Lung (tissue), 11 donors: ENCODE measurements at regions not wholly inside any gene's neighbourhood (a gene's known extent, or its start where the extent isn't known, plus 50 kb on each side); places are given as distances from the start of the nearest gene placed in this dataset.

Experiments used
- ATAC-seq: fragments of 200-7000 bp; cut with Tn5 transposase; one replicate; pipeline ENCODE4 v1.9.1; 2020; ENCODE audit warnings: moderate number of reproducible peaks; ENCODE audit not compliant: insufficient read depth, low FRiP score
- DNase-seq, 3 donors: peaks; one replicate each; pipeline ENCODE4 v3.0.0-alpha.2; 2013 to 2017
- H3K27ac ChIP-seq, 2 donors: one replicate each; pipeline ENCODE4 v1.5.1; 2013; ENCODE audit warnings: mild to moderate bottlenecking in 2 of 2, moderate library complexity in 2 of 2, control low read depth in 1 of 2, inconsistent platforms in 1 of 2, low read depth in 1 of 2, low read length in 1 of 2
- H3K27me3 ChIP-seq, 3 donors: one replicate each; pipeline ENCODE4 v1.5.1; 2013; ENCODE audit warnings: low read length in 2 of 3; ENCODE audit not compliant: control insufficient read depth in 3 of 3, insufficient read depth in 3 of 3
- H3K36me3 ChIP-seq, 4 donors: one replicate each; pipeline ENCODE4 v1.5.1; 2013; ENCODE audit warnings: low read length in 4 of 4, mild to moderate bottlenecking in 1 of 4, moderate library complexity in 1 of 4; ENCODE audit not compliant: control insufficient read depth in 4 of 4, insufficient read depth in 4 of 4
- H3K4me1 ChIP-seq, 5 donors: one replicate each; pipeline ENCODE4 v1.5.1; 2013; ENCODE audit warnings: low read length in 5 of 5, mild to moderate bottlenecking in 2 of 5, moderate library complexity in 1 of 5; ENCODE audit not compliant: control insufficient read depth in 5 of 5, insufficient read depth in 5 of 5
- H3K4me3 ChIP-seq: one replicate; pipeline ENCODE4 v1.5.1; 2013; ENCODE audit warnings: mild to moderate bottlenecking, control low read depth, moderate library complexity
- H3K9ac ChIP-seq, 2 donors: one replicate each; pipeline ENCODE4 v1.5.1; 2013; ENCODE audit warnings: low read length in 2 of 2, control low read depth in 1 of 2; ENCODE audit not compliant: insufficient read depth in 1 of 2
- H3K9me3 ChIP-seq, 4 donors: one replicate each; pipeline ENCODE4 v1.5.1; 2013; ENCODE audit warnings: low read length in 3 of 4, mild to moderate bottlenecking in 1 of 4, moderate library complexity in 1 of 4; ENCODE audit not compliant: control insufficient read depth in 4 of 4, insufficient read depth in 3 of 4
- WGBS, 2 donors: extraction: QIAGEN DNeasy Blood & Tissue Kit; methylation state at CpG; one replicate each; pipeline ENCODE4 v1.1.7; 2013; 5-methylcytosine and 5-hydroxymethylcytosine counted together
- TF ChIP-seq, protein P1 (sequence below): IDR thresholded peaks from 2 replicates; pipeline ENCODE4 v1.5.1; 2012; ENCODE audit warnings: mild to moderate bottlenecking; ENCODE audit errors: control extremely low read depth, extremely low read depth
- donor health status: control.
- donor health status: control.
- donor health status: Bipolar disorder and iron deficiency.
- donor health status: healthy.
- donor health status: DM: yes; HTN: yes; CAD: no.

DNA sequence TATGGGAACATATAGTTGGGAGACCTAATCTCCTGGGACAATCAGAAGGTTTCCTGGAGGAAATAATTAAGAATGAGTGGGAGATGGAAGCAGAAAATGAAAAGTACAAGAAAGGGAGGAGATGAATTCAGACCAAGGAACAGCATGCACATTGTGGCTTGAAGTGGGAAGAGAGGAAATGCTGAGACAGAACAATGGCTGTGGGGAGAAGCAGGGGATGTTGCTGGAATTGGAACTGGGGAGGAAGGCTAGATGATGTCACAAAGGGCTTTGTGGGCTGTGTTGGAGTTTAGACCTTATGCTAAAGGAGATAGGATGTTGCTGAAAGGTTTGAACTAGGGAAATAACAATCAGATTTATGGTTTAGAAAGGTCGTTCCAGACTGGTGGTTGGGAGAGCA, 119.5 kb upstream of the DIPK2B start:
- ATAC-seq, result no peak
- TF ChIP-seq, protein P1, sequence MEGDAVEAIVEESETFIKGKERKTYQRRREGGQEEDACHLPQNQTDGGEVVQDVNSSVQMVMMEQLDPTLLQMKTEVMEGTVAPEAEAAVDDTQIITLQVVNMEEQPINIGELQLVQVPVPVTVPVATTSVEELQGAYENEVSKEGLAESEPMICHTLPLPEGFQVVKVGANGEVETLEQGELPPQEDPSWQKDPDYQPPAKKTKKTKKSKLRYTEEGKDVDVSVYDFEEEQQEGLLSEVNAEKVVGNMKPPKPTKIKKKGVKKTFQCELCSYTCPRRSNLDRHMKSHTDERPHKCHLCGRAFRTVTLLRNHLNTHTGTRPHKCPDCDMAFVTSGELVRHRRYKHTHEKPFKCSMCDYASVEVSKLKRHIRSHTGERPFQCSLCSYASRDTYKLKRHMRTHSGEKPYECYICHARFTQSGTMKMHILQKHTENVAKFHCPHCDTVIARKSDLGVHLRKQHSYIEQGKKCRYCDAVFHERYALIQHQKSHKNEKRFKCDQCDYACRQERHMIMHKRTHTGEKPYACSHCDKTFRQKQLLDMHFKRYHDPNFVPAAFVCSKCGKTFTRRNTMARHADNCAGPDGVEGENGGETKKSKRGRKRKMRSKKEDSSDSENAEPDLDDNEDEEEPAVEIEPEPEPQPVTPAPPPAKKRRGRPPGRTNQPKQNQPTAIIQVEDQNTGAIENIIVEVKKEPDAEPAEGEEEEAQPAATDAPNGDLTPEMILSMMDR, result no peak
- WGBS, 2 donors, result 56 to 64% methylated on average over 1 of the region's 1 CpG

DNA sequence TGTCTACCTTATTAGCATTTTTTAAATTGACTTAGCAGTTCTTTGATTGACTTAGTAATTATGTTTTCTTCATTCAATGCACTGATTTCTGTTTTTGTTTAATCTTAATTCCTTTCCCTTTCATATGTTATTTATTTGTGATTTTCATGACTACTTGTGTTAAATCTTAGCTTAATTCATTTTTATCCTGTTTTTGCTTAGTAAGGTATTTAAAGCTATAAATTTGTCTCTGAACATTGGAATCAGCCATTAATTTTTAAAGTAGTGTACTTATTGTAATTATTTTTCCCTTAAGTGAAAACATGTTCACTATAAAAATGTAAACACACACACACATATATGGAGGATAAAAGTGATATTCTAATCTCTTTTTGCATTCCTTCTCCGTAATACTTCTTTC, 109.1 kb upstream of the DIPK2B start:
- Histone ChIP-seq H3K27me3 (peaks cover 0 to 20% (median 3%) of the 10 kb centered on the region in 3 donors), H3K9me3 (peaks cover 0 to 2% (median 0%) of the 10 kb centered on the region in 4 donors), H3K4me1 (no peaks in the 10 kb centered on the region), H3K27ac (no peak overlapping the region), H3K9ac (no peak overlapping the region), H3K4me3 (no peak overlapping the region), H3K36me3 (no peaks in the 10 kb centered on the region)
- DNase-seq (no peak), ATAC-seq (no peak)
- TF ChIP-seq, protein P1, result no peak
- WGBS, 2 donors, result 88 to 95% methylated on average over 1 of the region's 1 CpG

More for the DNA sequence above, 119.5 kb upstream of the DIPK2B start:
- H3K36me3 ChIP-seq, result no peaks in the 10 kb centered on the region
- no peak overlapping the region for H3K27ac ChIP-seq
- no peak overlapping the region for H3K9ac ChIP-seq
- peaks cover 0 to 29% (median 5%) of the 10 kb centered on the region in 3 donors for H3K27me3 ChIP-seq
- no peaks in the 10 kb centered on the region for H3K9me3 ChIP-seq
- H3K4me3 ChIP-seq, result no peak overlapping the region
- DNase-seq, result no peak
- H3K4me1 ChIP-seq, result no peaks in the 10 kb centered on the region

DNA sequence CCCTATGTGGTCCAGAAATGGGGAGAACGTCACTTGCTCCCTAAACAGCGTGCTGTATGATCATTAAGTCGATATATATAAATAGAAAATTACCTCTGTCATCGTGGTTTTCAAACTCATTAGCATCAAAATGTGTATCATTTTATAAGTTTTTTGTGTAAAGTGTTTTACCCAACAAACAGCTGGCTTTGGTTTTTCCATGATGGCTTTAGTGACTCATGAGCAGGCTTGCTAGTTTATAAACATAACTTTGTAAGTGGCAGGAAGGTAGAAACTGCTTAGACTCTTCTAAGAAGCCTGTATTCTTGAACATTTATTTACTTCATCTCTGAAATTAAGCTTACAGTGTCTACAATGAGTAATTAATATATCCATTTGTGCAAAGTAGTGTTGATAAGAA, 108.4 kb upstream of the DIPK2B start:
- ATAC-seq (no peak), DNase-seq (no peak)
- Histone ChIP-seq H3K36me3 (no peaks in the 10 kb centered on the region), H3K4me3 (no peak overlapping the region), H3K4me1 (no peaks in the 10 kb centered on the region), H3K27me3 (peaks cover 0 to 20% (median 6%) of the 10 kb centered on the region in 3 donors), H3K27ac (no peak overlapping the region), H3K9ac (no peak overlapping the region), H3K9me3 (no peaks in the 10 kb centered on the region)
- TF ChIP-seq, protein P1, result no peak
- 75 to 89% methylated on average over 4 of the region's 4 CpGs for WGBS, 2 donors

DNA sequence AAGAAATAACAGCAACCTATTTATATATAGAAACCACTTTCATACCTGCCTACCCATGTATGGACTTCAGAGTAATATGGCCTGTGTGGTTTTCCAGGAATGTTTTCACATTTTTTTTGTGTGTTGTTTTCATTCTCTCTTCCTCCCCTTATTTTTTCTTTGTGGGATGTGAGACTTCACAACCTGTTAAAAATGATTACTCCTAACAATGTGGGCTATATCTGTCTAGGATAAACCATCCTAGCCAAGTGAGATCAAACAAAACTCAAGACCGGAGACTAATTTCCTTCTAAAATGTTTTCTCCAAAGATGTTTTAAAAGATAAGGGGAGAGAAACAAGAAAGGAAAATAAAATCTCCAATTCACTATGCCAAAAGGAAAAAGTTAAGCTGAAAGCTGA, 106.1 kb upstream of the DIPK2B start:
- TF ChIP-seq, protein P1, result no peak
- H3K27ac ChIP-seq, result no peak overlapping the region
- ATAC-seq, result no peak
- 66 to 93% methylated on average over 1 of the region's 1 CpG for WGBS, 2 donors
- H3K9me3 ChIP-seq, result no peaks in the 10 kb centered on the region
- no peak overlapping the region for H3K4me3 ChIP-seq
- no peaks in the 10 kb centered on the region for H3K4me1 ChIP-seq
- no peak overlapping the region for H3K9ac ChIP-seq
- peaks cover 0 to 16% (median 6%) of the 10 kb centered on the region in 3 donors for H3K27me3 ChIP-seq
- no peak for DNase-seq
- no peaks in the 10 kb centered on the region for H3K36me3 ChIP-seq
